Left renal pelvis (tissue), 4 donors: ENCODE measurements at regions not wholly inside any gene's neighbourhood (a gene's known extent, or its start where the extent isn't known, plus 50 kb on each side); places are given as distances from the start of the nearest gene placed in this dataset.
"Not testable (repeated sequence)": the region's sequence is repeated elsewhere in the genome, so short reads cannot be mapped to it uniquely, and the experiment has no call there.

Experiments used
- DNase-seq, 4 donors: peaks; one replicate each; pipeline ENCODE4 v3.0.0-alpha.2; 2013; ENCODE audit warnings: low read depth in 4 of 4, low spot score in 3 of 4

GRCh38 chr15:93973287-93973686, 258.1 kb upstream of the MCTP2 start:
- no peak for DNase-seq

- DNase-seq, result no peak
These were observed 262.6 kb upstream of the MCTP2 start for GRCh38 chr15:93968773-93969172.

- DNase-seq, result no peak
These were observed 266.0 kb upstream of the MCTP2 start for GRCh38 chr15:93965304-93965908.

DNA sequence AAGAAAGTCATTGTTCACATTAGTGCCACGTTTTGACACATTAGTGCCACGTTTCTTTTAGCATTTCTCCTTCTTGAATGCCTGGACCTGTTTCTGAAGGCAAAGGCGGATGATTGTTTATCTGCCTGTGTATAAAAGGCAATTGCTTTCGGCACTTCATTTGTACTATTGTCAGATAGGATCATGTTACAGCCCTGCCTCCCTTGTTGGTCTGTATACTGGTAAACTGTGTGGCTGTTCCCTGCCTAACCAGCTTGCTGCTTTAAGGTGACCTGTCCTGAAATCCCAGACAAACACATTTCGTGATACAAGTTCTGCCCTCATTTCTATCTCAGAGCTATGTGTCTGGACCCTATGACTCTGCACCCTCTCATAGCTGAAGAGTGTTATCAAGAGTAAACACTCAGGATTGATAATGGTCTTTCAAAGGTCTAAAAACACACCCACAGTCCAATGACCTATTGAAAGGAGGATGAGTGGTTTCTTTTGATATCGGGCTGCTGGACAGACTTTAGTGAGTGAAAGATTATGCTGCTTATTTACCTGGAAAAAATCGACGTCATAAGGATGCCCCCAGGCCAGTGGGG, 276.3 kb upstream of the MCTP2 start:
- DNase-seq, result no peak

GRCh38 chr15:93948726-93949125, 282.6 kb upstream of the MCTP2 start:
- no peak for DNase-seq

DNA sequence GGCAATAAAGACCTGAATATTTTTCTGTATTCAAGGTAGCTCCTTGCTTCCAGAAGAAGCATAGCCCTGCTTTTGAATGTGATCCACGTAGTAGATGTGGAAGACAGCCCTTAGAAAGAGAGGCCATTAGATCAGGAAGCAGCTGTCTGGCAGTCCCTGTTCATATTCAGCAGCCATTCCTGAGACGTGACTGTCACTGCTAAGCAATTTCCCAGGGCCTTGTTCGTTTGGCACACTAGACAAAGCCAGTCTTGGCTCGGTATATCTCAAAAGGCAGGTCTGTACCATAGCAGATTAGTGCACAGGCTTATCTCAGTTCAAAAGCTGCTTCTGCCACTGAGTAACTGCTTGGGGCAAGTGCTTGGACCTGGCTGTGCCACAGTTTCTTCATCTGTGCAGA, 287.8 kb upstream of the MCTP2 start:
- no peak for DNase-seq

- no peak for DNase-seq
These were observed 289.1 kb upstream of the MCTP2 start for GRCh38 chr15:93942269-93942694.

DNA sequence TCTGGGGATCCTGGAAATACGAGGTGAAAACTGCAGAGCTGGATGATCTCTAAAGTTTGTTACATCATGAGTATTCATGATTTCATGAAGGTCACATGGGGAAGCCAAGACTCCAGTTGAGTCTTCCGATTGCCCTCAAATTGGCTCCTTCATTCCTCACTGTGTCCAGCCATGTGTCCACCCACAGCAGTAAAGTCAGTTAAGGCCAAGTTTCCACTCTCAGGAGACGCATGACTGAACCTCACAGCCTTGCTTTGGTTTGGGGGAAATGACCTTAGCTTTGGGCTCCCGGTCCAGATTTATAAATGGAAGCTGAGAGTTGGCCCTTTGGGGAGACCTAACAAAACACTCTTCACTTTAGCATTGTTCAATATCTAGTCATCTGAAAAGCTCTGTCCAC, 289.7 kb upstream of the MCTP2 start:
- DNase-seq, result no peak

- DNase-seq, result no peak
These were observed 291.1 kb upstream of the MCTP2 start for GRCh38 chr15:93940226-93940625.

DNA sequence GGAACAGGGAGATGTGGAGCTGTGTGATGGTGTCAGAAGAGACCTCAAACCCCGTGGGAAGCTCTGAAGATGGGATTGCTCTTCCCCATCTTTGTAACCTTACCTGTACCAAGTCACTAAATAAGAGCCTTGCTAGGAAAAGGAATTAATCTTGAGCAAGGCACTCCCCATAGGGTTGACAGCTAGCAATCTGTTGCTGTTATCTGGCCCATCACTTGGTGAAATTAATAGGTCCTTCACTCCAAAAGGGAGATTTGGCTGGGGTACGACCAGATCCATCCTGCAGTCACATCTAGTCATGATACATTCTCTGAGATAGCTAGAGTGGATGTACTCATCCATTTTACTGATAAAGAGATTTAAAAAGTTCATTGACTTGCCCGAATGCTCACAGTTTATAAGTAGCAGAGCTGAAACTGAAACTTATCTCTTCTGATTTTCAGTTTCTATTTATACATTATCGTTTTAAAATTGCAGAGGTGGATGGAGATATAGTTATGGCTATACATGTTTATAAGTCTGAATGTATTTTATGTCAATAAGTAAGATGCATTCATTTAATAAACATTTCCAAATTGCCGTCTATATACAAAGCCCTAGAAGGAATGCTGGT, 299.1 kb upstream of the MCTP2 start:
- DNase-seq, result no peak

- no peak for DNase-seq
These were observed 301.8 kb upstream of the MCTP2 start for GRCh38 chr15:93929375-93930094.

DNA sequence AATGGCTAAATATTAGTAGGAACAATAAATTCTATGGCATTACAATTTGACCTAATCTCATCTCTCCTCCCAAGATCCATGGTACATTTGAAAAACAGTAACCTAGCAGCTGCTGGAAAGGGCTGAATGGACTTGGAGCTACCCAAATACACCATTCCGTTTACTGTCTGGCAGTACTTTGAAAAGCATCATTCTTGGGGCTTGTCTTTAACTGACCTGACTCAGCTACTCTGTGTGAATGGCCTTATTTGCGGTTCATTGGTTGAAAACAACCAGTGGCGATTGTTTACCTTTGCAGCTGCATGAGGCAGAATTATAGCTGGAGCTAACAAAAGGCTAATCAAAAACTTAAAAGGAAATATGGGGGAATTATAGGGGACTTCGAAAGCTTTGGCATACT, 311.2 kb upstream of the MCTP2 start:
- DNase-seq, result no peak

- DNase-seq, result not testable (repeated sequence)
These were observed 312.6 kb upstream of the MCTP2 start for GRCh38 chr15:93918801-93919200.

DNA sequence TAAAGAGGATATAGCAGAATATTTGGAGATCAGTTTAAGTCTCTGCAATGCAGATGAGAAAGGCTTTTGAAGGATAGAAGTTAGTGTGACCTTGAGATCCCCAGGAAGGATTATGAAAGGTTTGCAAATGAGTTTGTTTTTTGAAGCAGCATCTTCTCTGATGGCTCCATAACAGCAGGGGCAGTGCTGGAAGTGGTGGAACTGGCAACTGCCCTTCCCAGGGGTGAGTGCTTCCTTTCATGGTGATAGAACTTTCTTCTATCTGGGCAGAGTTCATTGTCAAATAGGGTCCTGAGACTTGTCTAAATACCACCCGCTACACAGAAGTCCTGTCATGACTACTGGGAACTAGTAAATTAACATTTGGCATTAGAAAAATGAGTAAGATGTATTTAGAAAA, 314.2 kb upstream of the MCTP2 start:
- DNase-seq, result no peak

- DNase-seq, result no peak
These were observed 317.5 kb upstream of the MCTP2 start for GRCh38 chr15:93913871-93914270.

DNA sequence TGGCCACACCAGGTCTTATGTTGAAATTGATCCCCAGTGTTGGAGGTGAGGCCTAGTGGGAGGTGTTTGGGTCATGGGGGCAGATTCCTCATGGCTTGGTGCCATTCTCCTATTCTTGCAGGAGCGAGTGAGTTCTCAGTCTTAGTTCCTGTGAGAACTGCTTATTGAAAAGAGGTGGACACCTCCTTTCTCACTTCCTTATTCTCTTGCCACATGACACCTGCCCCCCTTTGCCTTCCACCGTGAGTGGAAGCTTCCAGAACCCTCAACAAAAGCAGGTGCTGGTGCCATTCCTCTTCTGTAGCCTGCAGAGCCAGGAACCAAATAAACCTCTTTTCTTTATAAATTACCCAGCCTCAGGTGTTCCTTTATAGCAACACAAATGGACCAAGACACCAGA, 318.1 kb upstream of the MCTP2 start:
- DNase-seq, result no peak

- no peak for DNase-seq
These were observed 330.6 kb upstream of the MCTP2 start for GRCh38 chr15:93900476-93901400.

DNA sequence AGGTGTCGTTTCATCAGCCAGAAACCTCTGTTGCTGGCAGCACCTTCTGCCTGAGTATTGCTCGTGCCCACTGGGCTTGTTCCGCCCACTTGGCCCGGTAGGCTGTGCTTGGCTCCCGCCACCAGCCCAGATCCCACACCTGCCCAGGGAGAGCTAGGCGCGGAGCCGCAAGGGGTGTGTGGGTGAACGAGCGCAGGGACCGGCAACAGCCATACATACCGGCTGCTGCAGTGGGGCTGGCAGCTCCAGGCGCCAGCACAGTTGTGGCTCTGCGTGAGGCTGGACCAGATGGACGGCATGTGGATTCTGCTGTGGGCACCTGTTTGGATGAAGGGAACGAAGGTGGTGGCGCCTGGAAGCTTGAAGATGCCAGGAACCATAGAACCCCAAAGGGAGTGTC, 331.5 kb upstream of the MCTP2 start:
- no peak for DNase-seq

DNA sequence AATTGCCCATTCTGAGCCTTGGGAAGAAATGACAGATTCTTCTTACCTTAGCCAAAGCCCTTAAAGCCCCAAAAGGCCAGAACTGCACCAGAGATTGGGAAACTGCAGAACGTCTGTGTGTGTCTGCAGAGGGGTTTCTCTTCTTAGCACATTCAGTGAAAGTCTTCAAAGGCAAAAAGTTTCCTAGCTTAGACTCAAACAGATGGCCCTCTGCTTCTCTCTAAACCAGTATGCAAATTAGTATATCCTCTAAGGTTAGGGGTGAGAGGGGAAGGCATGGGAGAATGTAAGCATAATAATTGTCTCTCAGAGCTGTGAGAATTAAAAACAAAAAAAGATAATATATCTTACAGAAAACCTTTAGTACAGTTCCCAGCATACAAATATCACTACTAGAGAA, 334.0 kb upstream of the MCTP2 start:
- DNase-seq, result no peak

- no peak for DNase-seq
These were observed 335.2 kb upstream of the MCTP2 start for GRCh38 chr15:93895976-93896770.
